ENCODE measurements at regions not wholly inside any gene's neighbourhood (a gene's known extent, or its start where the extent isn't known, plus 50 kb on each side); places are given as distances from the start of the nearest gene placed in this dataset.

- H3K27me3 ChIP-seq (ENCODE audit: control insufficient read depth in 3 of 3, insufficient read depth in 3 of 3, low read length in 2 of 3), result no peaks in the 10 kb centered on the region
- H3K9me3 ChIP-seq (ENCODE audit: control insufficient read depth in 4 of 4, insufficient read depth in 3 of 4, low read length in 3 of 4), result no peaks in the 10 kb centered on the region
- no peak for TF ChIP-seq CTCF (IDR thresholded peaks at IDR 0.05; ENCODE audit: control extremely low read depth, extremely low read depth)
- H3K4me1 ChIP-seq (ENCODE audit: control insufficient read depth in 5 of 5, insufficient read depth in 5 of 5, low read length in 5 of 5), result no peaks in the 10 kb centered on the region
- no peak for ATAC-seq (ENCODE audit: insufficient read depth, low FRiP score)
- no peak overlapping the region for H3K4me3 ChIP-seq
- H3K9ac ChIP-seq (ENCODE audit: insufficient read depth in 1 of 2, low read length in 2 of 2), result no peak overlapping the region
- H3K36me3 ChIP-seq (ENCODE audit: control insufficient read depth in 4 of 4, insufficient read depth in 4 of 4, low read length in 4 of 4), result no peaks in the 10 kb centered on the region
- no peak overlapping the region for H3K27ac ChIP-seq (ENCODE audit: low read depth in 1 of 2, low read length in 1 of 2)
- DNase-seq, result no peak
- WGBS, 2 donors, result 85 to 92% methylated on average over 1 of the region's 1 CpG
Measured at GRCh38 chr18:28999726-29000125, 822.8 kb upstream of the CDH2 start.

- Histone ChIP-seq H3K4me3 (no peak overlapping the region), H3K9me3 (ENCODE audit: control insufficient read depth in 4 of 4, insufficient read depth in 3 of 4, low read length in 3 of 4) (no peaks in the 10 kb centered on the region), H3K9ac (ENCODE audit: insufficient read depth in 1 of 2, low read length in 2 of 2) (no peak overlapping the region), H3K4me1 (ENCODE audit: control insufficient read depth in 5 of 5, insufficient read depth in 5 of 5, low read length in 5 of 5) (no peaks in the 10 kb centered on the region), H3K36me3 (ENCODE audit: control insufficient read depth in 4 of 4, insufficient read depth in 4 of 4, low read length in 4 of 4) (no peaks in the 10 kb centered on the region), H3K27me3 (ENCODE audit: control insufficient read depth in 3 of 3, insufficient read depth in 3 of 3, low read length in 2 of 3) (no peaks in the 10 kb centered on the region), H3K27ac (ENCODE audit: low read depth in 1 of 2, low read length in 1 of 2) (no peak overlapping the region)
- DNase-seq (no peak), ATAC-seq (ENCODE audit: insufficient read depth, low FRiP score) (no peak)
- no peak for TF ChIP-seq CTCF (IDR thresholded peaks at IDR 0.05; ENCODE audit: control extremely low read depth, extremely low read depth)
Measured at GRCh38 chr18:28995319-28995718, 818.4 kb upstream of the CDH2 start.

GRCh38 chr18:28984731-28985130, 807.8 kb upstream of the CDH2 start:
- Histone ChIP-seq H3K9ac (ENCODE audit: insufficient read depth in 1 of 2, low read length in 2 of 2) (no peak overlapping the region), H3K4me3 (no peak overlapping the region)
- no peak for DNase-seq

More at GRCh38 chr18:28984731-28985130, 807.8 kb upstream of the CDH2 start:
- no peak for TF ChIP-seq CTCF (IDR thresholded peaks at IDR 0.05; ENCODE audit: control extremely low read depth, extremely low read depth)
- Histone ChIP-seq H3K27me3 (ENCODE audit: control insufficient read depth in 3 of 3, insufficient read depth in 3 of 3, low read length in 2 of 3) (no peaks in the 10 kb centered on the region), H3K27ac (ENCODE audit: low read depth in 1 of 2, low read length in 1 of 2) (no peak overlapping the region), H3K9me3 (ENCODE audit: control insufficient read depth in 4 of 4, insufficient read depth in 3 of 4, low read length in 3 of 4) (no peaks in the 10 kb centered on the region), H3K36me3 (ENCODE audit: control insufficient read depth in 4 of 4, insufficient read depth in 4 of 4, low read length in 4 of 4) (no peaks in the 10 kb centered on the region), H3K4me1 (ENCODE audit: control insufficient read depth in 5 of 5, insufficient read depth in 5 of 5, low read length in 5 of 5) (no peaks in the 10 kb centered on the region)
- WGBS, 2 donors, result 39 to 54% methylated on average over 1 of the region's 1 CpG
- no peak for ATAC-seq (ENCODE audit: insufficient read depth, low FRiP score)

Data from lung (tissue), 11 donors.